NCI-H524 (cell line): ENCODE measurements at regions not wholly inside any gene's neighbourhood (a gene's known extent, or its start where the extent isn't known, plus 50 kb on each side); places are given as distances from the start of the nearest gene placed in this dataset.
A peak's percentile ranks its signal among the peaks of the same experiment; 100 is the strongest.
"Not testable (repeated sequence)": the region's sequence is repeated elsewhere in the genome, so short reads cannot be mapped to it uniquely, and the experiment has no call there.

Source experiments
- DNase-seq, 2 experiments: peaks; one replicate each; lab custom pipeline; 2025; lab: John Stamatoyannopoulos, UW

DNA sequence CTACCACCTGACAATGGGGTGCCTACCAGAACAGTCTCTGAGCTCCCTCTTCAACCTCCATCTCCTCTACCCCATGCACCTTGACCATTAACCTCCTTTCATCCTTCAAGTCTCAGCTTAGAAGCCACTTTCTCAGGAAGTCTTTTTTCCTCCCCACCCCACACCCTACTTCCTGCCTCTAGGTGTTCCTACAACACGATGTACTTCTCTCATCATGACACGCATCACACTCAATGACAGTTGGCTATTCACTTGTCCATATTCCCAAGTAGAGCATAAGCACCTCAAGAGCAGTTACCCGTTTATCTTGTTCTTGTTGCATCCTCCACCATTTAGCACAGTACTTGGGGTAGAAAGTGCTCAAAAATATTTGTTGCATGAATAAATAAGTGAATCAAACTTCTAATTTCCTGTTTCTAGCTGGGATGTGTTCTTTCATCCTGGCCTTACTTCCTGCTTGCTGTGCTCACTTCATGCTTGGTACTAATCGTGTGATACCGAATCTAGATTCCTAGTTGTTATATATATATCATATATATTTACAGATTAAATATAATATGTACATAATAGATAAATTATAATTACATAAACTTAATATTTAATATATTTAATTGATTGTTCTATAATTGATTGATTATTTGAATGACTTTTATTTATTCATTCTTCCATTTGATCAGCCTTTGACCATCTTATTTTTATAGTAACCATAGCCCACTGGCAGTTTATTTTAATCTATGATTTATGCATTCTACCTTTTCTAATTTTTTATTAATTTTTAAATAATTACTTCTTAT, 177.5 kb upstream of the TMEM45B start:
- no peak for DNase-seq

DNA sequence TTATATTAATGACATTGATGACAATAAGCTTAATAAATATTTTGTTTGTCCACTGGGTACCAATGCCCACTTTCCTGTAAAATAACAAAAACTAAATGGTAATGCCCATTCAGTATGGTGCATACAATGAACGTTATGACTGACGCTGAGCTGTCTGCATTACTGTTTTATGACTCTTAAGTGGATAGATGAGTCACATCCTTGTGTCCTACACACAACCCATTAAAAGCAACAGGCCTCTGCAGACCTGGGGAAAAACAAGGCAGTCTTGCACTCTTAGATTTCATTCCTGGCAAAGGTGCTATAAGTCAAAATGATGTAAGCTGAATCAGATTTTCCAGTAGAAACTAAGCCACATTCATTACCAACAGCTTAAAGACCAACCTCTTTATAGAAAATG, 176.3 kb upstream of the TMEM45B start:
- DNase-seq, result no peak

GRCh38 chr11:129640671-129641070, 175.0 kb upstream of the TMEM45B start:
- no peak for DNase-seq

- DNase-seq, result no peak
Observed at GRCh38 chr11:129643031-129643721, 172.5 kb upstream of the TMEM45B start.

DNA sequence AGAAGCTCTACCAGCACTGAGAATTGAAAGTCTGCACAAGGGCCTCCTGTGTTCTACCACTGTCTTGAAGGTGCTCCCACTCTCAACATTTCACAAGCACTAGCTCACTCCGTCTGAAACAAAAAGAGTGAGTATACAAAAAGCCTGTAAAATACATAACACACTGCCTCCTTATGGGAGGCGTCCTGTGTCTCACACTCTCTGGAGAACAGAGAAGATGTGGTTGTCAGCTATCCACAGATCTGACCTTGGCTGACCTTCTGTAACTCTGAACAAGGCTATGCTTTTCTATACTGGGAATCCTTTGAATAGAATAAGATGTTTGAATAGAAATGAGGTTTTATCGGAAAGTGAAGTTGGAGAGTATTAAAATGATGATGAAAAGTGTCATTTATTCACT, 171.3 kb upstream of the TMEM45B start:
- DNase-seq, result no peak

DNA sequence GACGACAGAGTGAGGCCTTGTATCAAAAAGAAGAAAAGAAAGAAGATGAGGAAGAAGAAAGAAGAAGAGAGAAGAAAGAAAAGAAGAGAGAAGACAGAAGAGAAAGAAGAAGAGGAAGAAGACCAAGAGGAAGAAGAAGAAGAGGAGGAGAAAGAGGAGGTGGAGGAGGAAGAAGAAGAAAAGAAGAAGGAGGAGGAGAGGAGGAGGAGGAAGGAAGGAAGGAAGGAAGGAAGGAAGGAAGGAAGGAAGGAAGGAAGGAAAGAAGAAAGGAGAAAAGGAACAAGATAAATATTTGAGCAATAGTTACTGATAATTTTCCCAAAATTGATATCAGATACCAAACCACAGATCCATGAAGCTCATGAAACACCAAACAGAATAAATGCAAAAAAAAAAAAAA, 169.7 kb upstream of the TMEM45B start:
- no peak for DNase-seq

- not testable (repeated sequence) for DNase-seq
Observed at GRCh38 chr11:129650044-129650443, 165.6 kb upstream of the TMEM45B start.

GRCh38 chr11:129652835-129653234, 162.8 kb upstream of the TMEM45B start:
- no peak for DNase-seq

DNA sequence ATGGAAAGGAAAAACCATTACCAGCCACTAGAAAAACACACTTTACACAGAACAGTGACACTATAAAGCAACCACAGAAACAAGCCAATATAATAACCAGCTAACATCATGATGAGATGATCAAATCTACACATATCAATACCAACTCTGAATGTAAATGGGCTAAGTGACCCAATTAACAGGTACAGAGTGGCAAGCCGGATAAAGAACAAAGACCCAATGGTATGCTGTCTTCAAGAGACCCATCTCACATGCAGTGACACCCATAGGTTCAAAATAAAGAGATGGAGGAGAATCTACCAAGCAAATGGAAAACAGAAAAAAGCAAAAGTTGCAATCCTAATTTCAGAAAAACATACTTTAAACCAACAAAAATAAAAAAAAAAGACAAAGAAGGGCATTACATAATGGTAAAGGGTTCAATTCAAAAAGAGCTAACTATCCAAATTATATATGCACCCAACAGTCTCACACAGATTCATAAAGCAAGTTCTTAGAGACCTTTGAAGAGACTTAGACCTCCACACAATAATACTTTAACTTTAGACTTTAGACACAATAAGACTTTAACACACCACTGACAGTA, 160.3 kb upstream of the TMEM45B start:
- no peak for DNase-seq

DNA sequence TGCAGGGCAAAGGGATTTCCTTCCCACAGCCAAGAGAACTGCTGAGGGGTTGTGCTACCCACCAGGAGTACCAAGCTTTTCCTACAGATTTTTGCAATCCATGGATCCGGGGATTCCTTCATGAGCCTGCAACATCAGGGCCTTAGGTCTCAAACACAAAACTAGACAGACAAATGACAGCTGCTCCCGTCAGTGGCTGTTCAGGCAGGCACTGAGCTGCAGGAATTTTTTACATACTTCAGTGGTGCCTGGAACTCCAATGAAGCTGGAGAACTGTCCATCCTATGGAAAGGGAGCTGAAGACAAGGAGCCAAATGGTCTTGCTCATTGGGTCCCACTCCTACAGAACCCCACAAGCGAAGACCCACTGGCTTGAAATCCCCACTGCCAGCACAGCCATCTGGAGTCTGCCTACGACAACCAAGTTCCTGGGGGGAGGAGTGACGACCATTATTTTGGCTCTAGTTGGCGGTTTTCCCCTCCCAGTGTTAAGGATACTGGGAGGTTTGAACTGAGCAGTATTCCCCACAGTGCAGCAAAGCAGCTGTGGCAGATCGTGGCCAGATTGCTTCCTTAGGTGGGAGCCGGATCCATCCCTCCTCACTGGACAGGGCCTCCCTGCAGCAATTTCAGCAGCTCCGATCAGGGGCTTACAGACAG, 157.7 kb upstream of the TMEM45B start:
- DNase-seq, result no peak

GRCh38 chr11:129658526-129658867, 157.2 kb upstream of the TMEM45B start:
- no peak for DNase-seq

- no peak for DNase-seq
Observed at GRCh38 chr11:129680907-129681306, 134.7 kb upstream of the TMEM45B start.

DNA sequence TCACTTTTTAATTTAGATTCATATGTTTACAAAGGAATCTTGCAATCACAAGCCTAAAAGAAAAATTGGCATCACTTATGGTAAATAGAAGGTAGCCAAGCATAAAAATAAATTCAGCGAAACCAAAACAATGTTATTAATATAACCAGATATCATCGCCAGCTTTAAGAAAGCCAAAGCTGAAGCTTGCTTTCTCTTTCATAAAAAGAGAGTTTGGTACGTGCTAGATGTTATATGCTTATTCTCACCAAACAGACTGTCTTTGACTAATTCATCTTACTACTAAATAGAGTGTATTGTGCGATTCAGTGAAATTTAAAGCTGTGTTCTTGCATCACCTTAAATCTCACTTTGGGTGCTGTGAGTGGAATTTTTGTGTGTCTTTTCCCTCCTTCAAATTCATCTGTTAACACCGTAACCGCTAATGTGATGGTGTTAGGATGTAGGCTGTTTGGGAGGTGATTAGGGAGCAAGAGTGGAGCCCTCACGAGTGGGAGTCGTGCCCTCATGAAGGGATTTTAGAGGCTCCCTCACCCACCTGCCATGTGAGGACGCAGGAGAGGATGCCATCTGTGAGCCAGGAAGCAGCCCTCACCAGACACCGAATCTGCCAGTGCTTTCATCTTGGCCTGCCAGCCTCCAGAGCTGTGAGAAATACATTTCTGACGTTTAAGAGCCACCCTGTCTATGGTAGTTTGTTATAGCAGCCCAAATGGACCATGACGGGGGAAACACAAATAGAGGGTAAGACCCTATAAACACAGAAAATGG, 134.1 kb upstream of the TMEM45B start:
- peak in 1 of 2 experiments; percentile 16 for DNase-seq

- DNase-seq, result no peak
Observed at GRCh38 chr11:129686269-129686668, 129.4 kb upstream of the TMEM45B start.

GRCh38 chr11:129691142-129691541, 124.5 kb upstream of the TMEM45B start:
- DNase-seq, result no peak

GRCh38 chr11:129694538-129694937, 121.1 kb upstream of the TMEM45B start:
- DNase-seq, result peak in 1 of 2 experiments; percentile 17

DNA sequence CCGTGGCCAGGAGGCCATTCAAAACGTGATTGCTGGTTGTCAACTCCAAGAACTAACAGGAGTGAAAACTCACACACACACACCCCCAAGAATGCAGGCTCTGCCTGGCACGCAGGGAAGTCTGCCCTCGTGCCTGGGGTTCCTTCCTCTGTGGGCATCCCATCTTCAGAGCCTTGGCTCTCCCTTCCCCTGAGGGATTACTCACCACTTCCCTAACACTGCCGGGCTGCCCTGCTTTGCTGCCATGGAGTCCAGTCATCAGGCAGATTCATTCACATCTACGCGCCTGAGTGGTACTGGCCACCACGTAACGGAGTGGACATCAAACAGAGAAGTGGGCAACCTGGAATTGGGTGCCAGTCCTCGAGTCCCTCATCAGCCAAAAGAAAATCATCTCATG, 120.7 kb upstream of the TMEM45B start:
- DNase-seq, result no peak

GRCh38 chr11:129695571-129696308, 119.9 kb upstream of the TMEM45B start:
- peak; percentile 19 to 76 for DNase-seq

DNA sequence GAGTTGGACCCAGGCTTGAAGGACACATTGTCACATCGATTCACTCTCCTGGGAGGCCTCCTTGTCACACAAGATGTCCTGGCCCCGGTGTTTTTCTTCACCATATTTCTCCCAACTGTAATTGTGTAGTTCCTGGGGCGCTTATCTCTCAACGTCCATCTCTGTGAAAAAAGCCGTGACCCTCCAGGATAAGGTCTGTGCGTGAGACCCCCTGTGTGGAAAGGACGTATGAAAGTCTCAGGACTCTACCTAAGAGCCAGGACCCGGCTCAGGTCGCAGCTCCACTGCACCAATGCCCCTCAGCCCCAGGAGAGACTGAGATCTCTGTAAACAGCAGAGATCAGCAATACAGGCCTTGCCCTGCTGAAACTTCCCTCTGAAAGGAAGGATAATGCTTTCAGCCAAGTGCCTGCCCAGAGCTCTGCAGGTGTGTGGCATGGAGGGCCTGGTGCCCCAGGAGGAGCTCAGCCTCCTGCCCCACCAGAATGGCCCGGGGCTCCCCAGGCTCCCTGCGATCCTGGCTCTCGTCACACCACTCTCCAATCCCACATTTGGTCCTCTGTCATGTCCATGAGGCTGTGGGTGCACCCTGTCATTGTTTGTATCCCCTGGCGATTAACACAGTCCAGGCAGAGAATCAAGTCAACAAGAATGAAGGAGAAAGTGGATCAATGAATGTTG, 119.2 kb upstream of the TMEM45B start:
- DNase-seq, result no peak

GRCh38 chr11:129698212-129698611, 117.4 kb upstream of the TMEM45B start:
- no peak for DNase-seq
